ENCODE measurements at regions not wholly inside any gene's neighbourhood (a gene's known extent, or its start where the extent isn't known, plus 50 kb on each side); places are given as distances from the start of the nearest gene placed in this dataset.

GRCh38 chr14:80134321-80134720 is 77.0 kb downstream of the DIO2 start:
- TF ChIP-seq STAT1 (IDR thresholded peaks at IDR 0.05; ENCODE audit: unreplicated experiment) (no peak), POLR2AphosphoS5 (IDR thresholded peaks at IDR 0.05; ENCODE audit: low read depth) (no peak), JUNB (IDR thresholded peaks at IDR 0.05; ENCODE audit: unreplicated experiment) (no peak), EZH2phosphoT487 (IDR thresholded peaks at IDR 0.05; ENCODE audit: unreplicated experiment) (no peak)
- Histone ChIP-seq H3F3A (replicated peaks; ENCODE audit: low read depth) (no peaks in the 10 kb centered on the region), H3K4me2 (no peak overlapping the region), H3K27ac (ENCODE audit: low read depth) (no peak overlapping the region), H3K4me1 (ENCODE audit: insufficient read depth) (no peaks in the 10 kb centered on the region), H3K27me3 (ENCODE audit: insufficient read depth) (no peaks in the 10 kb centered on the region), H3K4me3 (no peak overlapping the region), H4K20me1 (replicated peaks; ENCODE audit: insufficient read depth) (no peaks in the 10 kb centered on the region), H2AFZ (no peak overlapping the region), H3K79me2 (replicated peaks; ENCODE audit: insufficient read depth) (no peaks in the 10 kb centered on the region), H3K36me3 (ENCODE audit: insufficient read depth) (no peaks in the 10 kb centered on the region), H3K9me2 (ENCODE audit: insufficient read depth) (no peaks in the 10 kb centered on the region)
- H3K27ac Mint-ChIP-seq = no peak overlapping the region
- no peaks in the 10 kb centered on the region for H3K27me3 Mint-ChIP-seq (ENCODE audit: insufficient read depth, low read depth, poor library complexity)
- peaks cover 44% of the 10 kb centered on the region for H3K9me3 Mint-ChIP-seq
- no peak for DNase-seq (ENCODE audit: low spot score)
- peaks cover 15% of the 10 kb centered on the region; the same call in 2 of the 3 replicates for H3K36me3 Mint-ChIP-seq (ENCODE audit: low read depth)
- H3K4me1 Mint-ChIP-seq = no peaks in the 10 kb centered on the region
- H3K4me3 Mint-ChIP-seq = no peak overlapping the region
- no peak for ATAC-seq

GRCh38 chr14:80133457-80133856 is 77.8 kb downstream of the DIO2 start:
- H4K20me1 ChIP-seq (replicated peaks; ENCODE audit: insufficient read depth) = no peaks in the 10 kb centered on the region
- H3K9me2 ChIP-seq (ENCODE audit: insufficient read depth) = no peaks in the 10 kb centered on the region
- Mint-ChIP-seq H3K4me1 (no peaks in the 10 kb centered on the region), H3K36me3 (ENCODE audit: low read depth) (peaks cover 15% of the 10 kb centered on the region; the same call in 2 of the 3 replicates), H3K27ac (no peak overlapping the region), H3K27me3 (ENCODE audit: insufficient read depth, low read depth, poor library complexity) (no peaks in the 10 kb centered on the region), H3K4me3 (no peak overlapping the region), H3K9me3 (peaks cover 39% of the 10 kb centered on the region)
- H3K27ac ChIP-seq (ENCODE audit: low read depth) = no peak overlapping the region
- no peaks in the 10 kb centered on the region for H3F3A ChIP-seq (replicated peaks; ENCODE audit: low read depth)
- TF ChIP-seq ZNF114 (CRISPR knock-in tag; IDR thresholded peaks at IDR 0.05) = no peak
- TF ChIP-seq REST (IDR thresholded peaks at IDR 0.05; ENCODE audit: unreplicated experiment) = no peak
- no peak for TF ChIP-seq ETS1 (IDR thresholded peaks at IDR 0.05)
- no peak for TF ChIP-seq POLR2AphosphoS5 (IDR thresholded peaks at IDR 0.05; ENCODE audit: low read depth)
- TF ChIP-seq EZH2 (IDR thresholded peaks at IDR 0.05; ENCODE audit: low read depth, unreplicated experiment) = no peak
- no peak for TF ChIP-seq CREB1 (CRISPR knock-in tag; IDR thresholded peaks at IDR 0.05; ENCODE audit: low read depth)
- TF ChIP-seq EZH2phosphoT487 (IDR thresholded peaks at IDR 0.05; ENCODE audit: unreplicated experiment) = no peak
- TF ChIP-seq ZNF331 (CRISPR knock-in tag; IDR thresholded peaks at IDR 0.05; ENCODE audit: low read depth) = no peak
- TF ChIP-seq CTCF (conservative IDR thresholded peaks at IDR 0.05; ENCODE audit: low read depth in 2 of 2) = no peak
- no peaks in the 10 kb centered on the region for H3K36me3 ChIP-seq (ENCODE audit: insufficient read depth)
- H3K4me1 ChIP-seq (ENCODE audit: insufficient read depth) = no peaks in the 10 kb centered on the region
- H3K27me3 ChIP-seq (ENCODE audit: insufficient read depth) = no peaks in the 10 kb centered on the region
- DNase-seq (ENCODE audit: low spot score) (no peak), ATAC-seq (no peak)
- H2AFZ ChIP-seq = no peak overlapping the region
- no peak overlapping the region for H3K4me3 ChIP-seq
- no peak overlapping the region for H3K4me2 ChIP-seq
- no peaks in the 10 kb centered on the region for H3K79me2 ChIP-seq (replicated peaks; ENCODE audit: insufficient read depth)
